Glomerular visceral epithelial cell (primary cell): ENCODE measurements at regions not wholly inside any gene's neighbourhood (a gene's known extent, or its start where the extent isn't known, plus 50 kb on each side); places are given as distances from the start of the nearest gene placed in this dataset.

Experiments used
- DNase-seq: peaks from one replicate; pipeline ENCODE4 v3.0.0-alpha.2; 2016; ENCODE audit errors: extremely low spot score

DNA sequence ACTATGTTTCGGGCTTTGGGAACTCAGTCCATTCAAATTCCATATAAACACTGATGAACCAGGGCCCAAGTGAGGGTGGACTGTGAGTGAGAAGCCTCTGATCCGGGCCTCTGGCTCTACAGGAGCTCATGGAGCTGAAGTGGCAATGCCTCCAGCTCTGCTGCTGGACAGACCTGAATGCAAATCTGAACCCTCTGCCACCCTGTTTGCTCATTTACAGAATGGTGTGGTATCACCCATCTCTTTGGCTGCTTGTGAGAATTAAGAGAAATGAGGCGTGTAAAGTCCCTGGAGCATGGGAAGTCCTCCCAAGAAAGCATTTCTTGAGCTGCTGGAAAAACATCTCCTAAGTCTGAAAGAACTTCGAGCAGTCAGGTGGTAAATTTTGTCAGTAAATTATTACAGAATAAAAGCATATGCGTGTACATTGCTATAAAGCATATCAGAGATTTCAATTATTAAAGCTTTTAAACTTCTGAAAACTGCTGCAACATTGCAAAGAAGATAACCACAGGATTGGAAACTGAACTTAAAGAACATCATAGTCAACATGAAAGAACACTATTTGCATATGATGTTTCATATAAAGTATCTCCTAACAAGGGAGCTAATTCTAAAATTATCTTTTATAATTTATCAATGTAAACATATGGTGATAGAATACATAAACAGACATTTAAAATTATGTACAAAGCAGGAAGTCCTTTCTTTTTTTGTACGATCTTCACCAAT, 369.0 kb downstream of the UQCRFS1 start:
- DNase-seq, result peak; percentile 23

DNA sequence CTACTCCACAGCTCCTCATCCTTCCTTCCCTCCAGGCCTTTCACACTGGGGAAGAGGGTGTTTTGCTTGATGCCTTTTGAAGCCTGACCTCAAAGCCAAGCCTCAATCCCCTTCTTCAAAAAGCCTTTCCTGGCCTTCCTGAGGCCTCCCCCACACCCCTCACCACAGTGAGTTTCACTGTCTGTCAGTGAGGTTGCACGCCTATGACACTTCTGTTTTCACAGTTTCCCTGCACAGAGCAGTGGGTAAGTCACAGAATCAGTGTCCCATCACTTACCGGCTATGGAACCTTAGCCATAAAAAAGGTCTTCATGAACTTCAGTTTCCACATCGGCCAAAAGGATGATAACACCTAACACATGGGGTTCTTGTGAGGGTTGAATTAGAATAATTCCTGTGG, 371.4 kb downstream of the UQCRFS1 start:
- DNase-seq, result no peak

DNA sequence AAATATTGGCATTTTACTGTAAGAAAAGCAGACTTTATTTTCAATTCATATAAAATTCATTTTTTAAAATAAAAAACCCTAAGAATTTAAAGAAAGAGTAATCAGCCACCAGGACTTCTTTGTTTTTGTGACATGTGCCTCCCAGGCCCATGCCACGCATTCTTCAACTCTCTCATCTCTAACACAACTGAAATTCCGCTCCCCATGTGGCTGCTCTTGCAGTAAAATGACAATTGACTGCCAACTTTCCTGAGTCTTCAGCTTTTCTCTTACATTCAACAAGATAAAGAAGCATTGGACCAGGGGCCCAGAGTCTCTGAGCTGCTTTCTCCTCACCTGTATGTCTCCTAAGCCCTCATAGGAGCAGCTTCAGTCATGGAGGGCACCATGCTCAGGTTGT, 372.1 kb downstream of the UQCRFS1 start:
- no peak for DNase-seq

DNA sequence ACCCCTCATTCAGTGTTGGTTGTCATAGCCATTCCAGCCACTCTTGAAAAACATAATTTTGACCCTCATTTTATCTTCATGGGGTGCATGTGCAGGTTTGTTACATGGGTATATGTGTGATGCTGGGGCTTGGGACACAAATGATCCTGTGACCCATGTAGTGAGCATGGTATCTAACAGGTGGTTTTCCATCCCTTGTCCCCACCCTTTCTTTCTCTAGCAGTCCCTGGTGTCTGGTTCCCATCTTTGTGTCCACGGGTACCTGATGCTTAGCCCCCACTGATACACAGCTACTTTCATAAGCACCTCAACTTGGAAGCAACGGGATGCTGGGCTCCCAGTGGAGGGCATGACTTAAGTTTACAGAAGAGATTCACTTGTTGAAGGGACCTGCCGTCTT, 373.5 kb downstream of the UQCRFS1 start:
- DNase-seq, result no peak

DNA sequence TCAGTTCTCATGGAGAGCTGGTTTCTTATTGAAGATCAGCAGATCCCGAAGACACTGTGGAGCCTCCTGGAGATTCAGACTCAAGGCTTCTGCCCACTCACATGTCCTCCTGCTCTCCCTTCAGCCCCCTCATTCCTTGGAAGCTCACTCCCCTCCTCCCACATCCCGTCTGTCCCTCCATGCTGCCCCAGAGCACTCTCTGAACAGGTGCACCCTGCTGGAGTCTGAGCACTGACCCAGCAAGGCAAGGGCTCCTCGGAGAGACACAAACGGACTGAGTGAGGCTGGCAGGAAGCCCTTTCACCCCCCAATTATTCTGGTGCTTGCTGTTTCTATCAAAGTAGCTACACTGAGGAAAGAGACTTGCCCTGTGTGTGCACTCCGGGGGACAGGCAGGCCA, 374.0 kb downstream of the UQCRFS1 start:
- no peak for DNase-seq

DNA sequence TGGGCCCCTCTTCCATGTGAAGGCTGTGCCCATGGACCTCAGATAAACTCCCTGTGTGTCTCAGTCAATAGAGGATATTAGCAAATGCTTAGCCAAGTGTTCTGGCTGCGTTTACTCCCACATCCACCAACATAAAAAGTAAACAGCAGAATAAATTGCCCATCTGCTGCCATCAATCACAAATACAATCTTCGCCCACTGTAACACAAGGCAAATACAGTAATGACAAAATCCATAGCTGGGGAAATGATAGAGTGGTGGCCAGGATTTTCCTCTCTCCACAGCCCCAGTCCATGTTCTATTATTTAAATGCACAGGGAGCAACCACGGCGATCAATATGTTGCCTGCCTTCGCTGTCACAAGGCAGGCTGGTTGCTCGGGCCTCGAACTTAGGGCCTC, 376.5 kb downstream of the UQCRFS1 start:
- DNase-seq, result no peak

DNA sequence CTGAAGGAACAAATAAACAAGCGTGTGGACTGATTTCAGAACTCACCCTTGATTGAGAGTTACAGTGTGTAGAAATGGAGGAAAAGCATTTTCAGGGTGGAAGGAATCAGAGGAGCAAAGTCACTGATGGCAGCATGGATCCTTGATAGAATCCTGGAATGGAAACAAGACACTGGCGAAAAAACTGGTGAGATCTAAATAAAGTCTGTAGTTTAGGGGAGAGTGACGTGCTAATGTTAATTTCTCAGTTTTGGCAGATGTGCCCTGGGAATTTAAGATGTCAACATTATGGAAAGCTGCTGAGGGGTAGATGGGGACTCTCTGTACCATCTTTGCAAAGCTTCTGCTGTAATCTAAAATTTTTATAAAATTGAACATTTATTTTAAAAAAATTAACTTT, 378.0 kb downstream of the UQCRFS1 start:
- DNase-seq, result no peak

DNA sequence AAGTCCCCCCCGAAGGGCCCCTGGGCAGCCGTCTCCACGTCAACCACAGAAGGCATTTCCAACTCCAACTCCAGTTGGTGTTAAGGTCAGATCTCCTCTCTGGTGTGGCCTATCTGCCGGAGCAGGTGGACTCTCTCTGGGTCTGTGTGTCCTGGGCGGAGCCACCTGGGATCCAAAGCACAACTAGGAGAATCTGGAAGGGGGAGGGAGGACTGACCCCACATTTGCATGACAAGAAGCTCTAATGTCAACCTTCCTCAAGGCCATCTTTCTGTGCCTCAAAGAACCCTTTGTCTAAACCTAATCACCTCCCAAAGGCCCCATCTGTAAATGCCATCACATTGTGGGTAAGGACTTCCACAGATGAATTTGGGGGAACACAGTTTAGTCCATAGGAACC, 381.5 kb downstream of the UQCRFS1 start:
- no peak for DNase-seq

DNA sequence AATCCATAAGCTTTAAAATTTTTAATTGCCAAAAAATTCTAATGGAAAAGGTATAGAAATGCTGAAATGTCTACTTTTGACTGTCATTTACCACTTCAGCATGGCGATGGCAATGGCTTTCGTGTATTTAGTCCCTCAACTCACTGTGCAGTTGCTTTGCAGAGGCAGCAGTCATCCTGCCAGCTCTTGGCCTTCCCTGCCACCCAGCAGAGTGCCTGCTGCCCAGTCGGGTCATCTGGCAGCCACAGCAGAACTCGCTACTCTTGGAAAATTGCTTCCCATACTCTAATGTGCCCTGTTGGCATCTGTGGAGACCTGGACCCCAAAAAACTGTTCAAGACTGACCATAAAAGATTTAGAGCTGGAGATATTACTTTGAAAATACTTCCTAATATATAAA, 383.2 kb downstream of the UQCRFS1 start:
- DNase-seq, result no peak

DNA sequence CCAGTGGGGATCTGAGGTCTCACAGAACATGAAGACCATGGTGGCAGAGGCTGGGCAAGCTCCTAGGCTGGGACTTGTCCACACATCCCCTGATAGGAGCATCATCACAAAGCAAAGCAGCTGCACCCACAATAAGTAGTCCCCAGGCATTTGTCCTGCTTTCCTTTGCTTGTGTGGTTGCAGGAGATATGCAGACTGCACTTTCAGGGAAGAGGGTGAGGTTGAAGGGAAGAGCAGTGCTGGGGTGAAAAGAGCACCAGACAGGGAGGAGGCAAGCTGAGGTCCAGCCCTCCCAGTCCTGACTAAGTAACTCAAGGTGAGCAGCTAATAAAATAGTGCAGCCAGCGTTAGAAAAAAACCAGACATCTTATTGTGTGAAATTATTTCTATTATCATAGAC, 383.6 kb downstream of the UQCRFS1 start:
- DNase-seq, result no peak

DNA sequence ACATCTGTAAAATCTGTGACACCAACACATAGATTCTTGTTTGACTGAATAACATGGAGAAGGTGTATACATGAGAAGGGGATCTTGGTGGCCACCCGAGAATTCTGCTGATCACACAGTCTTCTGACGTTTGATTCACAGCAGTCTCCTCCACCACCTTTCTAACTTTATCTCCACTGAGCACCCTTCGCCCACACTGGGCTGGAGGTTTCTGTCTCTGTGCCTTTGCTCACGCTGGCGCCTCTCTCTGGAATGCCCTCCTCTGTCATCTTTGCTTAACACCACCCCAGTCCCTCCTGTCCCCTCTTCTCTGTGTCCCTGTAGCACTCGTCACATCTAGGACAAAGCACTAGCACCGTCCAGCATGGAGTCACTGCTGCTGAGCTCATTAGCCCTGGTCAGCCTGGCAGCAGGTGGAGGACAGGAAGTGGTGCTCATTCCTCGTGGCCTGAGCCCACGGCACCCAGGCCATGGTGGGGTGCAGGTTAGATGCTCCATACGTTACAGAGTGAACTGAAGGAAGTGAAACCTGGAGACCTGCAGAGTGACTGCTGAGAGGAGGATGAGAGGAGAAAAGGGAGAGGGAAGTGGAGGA, 384.6 kb downstream of the UQCRFS1 start:
- no peak for DNase-seq

DNA sequence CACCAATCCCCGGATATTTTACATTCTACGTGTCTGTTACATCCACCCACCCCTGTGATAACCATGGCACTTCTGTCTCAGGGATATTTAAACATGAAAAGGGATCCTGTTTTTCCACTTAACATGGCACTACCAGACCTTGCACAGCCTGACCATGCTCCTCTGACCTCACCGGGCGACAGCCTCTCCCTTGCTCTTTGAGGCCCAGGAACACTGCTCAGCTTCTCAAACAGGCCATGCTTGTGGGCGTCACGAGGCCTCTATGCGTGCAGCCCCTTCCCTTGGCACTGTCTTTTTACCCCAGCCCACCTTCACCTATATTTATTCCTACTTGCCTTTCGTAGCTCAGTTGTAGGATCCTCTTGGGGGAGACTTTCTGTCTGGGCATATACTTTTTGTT, 385.6 kb downstream of the UQCRFS1 start:
- DNase-seq, result no peak

DNA sequence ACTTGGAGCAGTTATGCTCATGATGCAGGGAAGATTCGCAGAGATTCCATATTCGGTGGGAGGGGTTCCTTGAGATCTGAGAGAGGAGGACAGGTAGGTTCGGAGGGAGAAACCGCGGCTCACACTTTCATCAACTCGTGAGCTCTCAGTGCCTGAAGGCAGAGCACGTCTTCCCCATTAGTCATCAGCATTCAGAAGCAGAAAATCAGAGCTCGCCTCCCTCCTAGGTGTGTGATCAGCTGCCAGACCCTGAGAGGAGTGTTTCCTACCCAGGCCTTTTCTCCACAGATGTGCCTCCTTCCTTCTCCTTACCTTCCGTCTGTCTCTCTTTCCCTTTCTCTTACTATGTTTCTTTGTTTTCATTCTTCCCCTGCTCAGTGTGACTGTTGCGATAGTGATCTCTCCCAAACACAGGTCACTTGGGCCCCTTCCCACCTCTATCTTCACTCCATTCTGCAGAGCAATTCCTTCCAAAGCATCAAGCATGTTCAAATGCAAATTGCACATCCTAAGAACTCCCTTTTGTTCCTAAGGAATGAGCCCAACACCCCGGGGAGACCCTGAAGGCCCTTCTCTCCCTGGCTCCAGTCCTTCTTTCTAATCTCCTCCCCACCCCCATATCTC, 389.5 kb downstream of the UQCRFS1 start:
- DNase-seq, result no peak

DNA sequence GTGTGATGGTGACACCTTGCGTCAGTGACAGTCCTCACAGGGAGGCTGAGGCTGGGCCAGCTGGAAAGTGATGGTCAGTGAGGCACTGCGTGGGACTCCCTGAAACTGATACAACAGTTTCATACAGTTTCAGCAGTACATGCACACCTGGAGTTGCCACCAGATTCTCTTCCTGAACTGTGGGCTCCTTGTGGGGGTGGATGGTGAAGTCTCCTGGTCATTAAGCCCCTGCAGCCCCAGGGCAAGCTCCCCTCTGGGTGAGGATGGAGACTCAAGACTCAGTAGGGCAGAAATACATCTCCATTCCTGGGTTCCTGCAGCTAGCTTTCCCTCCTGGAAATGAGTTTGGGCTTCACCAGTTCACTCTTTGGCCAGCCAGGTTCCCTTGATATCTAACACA, 392.7 kb downstream of the UQCRFS1 start:
- DNase-seq, result no peak

DNA sequence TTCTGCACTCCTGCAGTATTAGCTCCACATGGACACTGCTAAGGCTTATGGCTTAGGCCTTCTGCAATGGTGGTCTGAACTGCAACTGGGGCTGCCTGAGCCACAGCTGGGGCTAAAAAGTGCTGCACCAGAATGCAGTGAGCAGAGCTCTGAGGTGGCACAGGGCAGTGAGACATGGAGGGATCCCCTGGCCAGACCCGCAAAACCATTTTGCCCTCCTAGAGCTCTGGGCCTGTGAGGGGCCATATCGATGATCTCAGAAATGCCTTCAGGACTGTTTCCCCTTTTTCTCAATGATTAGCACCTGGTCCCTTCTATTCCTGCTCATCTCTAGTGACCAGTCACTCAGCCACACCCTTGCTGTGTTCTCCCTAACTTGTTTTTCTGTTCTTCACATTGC, 397.7 kb downstream of the UQCRFS1 start:
- DNase-seq, result no peak

DNA sequence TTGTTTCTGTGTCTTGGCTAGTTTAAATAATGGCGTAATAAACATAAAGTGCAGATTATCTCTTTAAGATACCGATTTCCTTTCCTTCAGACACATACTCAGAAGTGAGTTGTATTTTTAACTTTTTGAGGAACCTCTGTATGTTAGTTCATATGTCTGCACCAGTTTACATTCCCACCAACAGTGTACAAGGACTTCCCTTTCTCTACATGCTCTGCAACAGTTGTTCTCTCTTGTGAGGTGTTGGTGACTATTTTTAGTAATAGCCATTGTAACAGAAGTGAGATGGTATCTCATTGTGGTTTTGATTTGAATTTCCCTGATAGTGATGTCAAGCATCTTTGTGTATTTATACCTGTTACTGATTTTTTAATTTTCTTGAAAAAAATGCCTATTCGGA, 418.6 kb downstream of the UQCRFS1 start:
- no peak for DNase-seq

DNA sequence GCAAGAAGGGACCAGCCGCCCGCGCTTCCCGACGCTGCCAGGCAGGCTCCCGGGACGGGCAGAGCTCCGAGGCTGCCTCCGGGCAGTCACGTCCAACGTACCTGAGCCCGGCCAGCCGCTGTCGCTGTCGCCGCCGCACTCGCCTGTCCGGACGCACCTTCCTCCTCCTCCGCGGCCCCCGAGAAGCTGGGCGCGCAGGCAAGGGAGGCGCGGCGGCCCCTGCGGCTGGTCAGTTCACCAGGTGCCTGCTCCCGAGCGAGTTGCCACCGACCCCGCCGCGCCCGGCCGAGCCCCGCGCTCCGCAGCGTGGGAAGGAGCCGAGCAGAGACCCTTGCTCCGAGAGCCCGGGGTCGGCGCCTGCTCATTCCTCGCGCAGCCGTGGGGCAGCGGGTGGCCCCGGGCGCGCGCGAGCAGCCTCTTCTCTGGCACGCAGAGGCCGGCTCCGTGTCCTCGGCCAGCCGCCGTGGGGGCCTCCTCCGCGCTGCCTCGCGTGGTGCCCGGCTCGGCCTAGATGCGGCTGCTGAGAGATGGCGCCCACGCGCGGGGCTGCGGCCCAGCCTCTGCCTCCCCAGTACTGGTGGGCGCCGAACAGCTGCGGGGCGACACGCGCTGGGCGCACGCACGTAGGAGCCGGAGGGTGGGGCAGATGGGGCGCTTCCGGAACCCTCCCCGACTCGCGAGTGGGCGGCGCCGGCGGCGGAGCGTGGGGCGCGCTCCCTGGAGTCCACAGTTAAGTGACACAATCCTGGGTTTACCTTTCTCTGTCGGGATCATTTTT, 419.4 kb downstream of the UQCRFS1 start:
- no peak for DNase-seq

DNA sequence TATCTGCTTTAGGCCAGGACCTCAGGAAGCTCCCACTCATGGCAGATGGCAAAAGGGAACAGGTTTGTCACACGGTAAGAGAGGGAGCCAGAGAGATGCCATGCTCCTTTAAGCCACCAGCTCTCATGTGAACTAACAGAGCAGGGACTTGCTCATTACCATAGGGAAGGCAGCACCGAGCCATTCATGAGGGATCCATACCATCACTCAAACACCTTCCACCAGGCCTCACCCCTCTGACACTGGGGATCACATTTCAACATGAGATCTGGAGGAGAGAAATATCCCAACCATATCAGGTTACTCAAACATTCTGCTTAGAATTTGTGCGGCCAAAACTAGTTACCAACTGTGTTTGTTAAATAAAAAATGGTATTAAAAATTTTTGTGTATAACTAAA, 427.0 kb downstream of the UQCRFS1 start:
- DNase-seq, result no peak

DNA sequence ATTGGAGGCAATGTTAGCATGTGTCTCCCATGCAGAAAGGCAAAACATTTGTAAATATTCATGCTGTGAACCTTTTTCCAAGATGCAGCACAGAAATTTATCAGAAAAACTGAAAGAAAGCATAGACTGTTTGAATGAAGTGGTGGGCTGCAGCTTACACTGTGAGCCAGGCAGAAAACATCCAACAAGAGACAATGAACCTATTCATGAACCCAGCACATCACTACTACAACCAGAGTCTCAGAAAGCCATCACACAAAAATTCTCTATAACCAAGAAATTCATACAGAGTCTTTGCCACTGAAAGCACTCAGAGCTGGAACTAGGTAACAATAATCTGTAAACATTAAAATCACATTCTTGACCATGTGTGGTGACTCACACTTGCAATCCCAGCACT, 448.9 kb downstream of the UQCRFS1 start:
- DNase-seq, result no peak

DNA sequence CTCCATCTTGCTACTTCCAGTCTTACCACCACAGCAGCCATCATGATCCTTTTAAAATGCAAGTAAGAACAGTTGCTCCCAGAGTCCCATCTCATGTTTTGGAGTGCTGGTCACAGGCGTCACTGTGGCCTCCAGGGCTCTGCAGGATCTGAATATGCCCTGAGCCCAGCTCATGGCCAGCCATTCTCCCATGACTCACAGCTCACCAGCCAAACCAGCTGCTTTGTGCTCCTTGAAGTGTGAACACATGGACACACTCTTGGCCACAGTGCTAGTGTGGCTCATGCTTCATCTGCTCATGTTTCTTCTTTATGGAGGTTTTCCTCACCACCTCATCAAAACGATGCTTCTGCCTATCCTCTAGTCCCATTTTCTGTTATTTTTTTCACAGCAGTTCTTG, 466.5 kb downstream of the UQCRFS1 start:
- peak; percentile 71 for DNase-seq

DNA sequence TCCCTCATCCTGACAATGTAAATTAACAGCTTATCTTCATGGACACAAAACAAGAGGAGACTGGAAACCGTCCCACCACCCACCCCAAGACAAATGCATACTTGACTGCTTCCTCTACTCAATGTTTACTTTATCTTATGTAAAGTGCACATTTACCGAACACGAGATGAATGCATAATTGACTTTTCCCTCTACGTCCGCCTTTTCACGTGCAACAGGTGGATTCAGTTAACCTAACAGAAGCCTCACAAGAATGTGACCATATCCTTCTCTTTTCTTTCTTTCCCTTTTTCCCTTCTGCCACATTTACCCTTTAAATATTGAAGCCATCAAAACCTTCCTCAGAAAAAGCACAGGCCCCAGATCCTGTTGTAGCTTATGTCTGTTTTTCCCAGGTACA, 468.0 kb downstream of the UQCRFS1 start:
- no peak for DNase-seq

DNA sequence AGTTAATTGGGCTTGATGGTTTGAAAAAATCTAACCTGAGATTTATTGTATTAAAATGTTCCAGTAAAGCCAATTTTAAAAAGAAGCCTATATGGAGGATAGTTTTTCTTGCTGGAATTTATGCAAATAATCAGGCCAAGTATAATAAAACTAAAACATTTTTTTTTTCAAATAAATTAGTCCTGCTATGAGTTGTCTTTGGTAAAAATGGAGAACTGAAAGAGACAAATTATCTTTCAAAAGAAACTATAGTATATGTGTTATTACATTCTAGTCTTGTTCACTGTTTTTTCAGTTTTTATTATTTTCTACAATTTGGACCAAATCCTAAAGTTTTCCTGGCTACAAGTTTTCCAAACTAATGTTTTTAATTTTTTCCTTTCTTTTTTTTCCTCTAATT, 468.9 kb downstream of the UQCRFS1 start:
- no peak for DNase-seq
